ENCODE measurements at regions not wholly inside any gene's neighbourhood (a gene's known extent, or its start where the extent isn't known, plus 50 kb on each side); places are given as distances from the start of the nearest gene placed in this dataset.
A peak's percentile ranks its signal among the peaks of the same experiment; 100 is the strongest.

DNA sequence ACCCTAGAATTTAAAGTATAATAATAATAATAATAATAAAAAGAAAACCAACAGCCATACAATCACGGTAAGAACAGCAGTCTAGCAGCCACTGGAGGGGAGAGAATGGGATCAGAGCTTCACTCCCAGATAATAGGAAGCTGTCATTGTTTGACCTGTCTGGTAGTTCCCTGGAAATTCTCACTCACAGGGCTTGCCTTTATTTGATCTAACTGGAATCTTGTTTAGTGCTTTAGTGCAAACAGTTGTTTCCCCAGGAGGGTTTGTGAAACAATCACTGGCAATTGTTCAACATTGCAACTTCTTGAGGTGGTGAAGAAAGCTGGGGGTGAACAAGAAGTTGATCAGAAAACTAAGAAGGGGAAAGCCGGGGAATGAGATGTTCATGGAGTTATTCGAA, 68.7 kb upstream of the PTCSC3 start:
- H3K36me3 Mint-ChIP-seq = no peaks in the 10 kb centered on the region
- no peak overlapping the region for H3K4me3 Mint-ChIP-seq
- ATAC-seq = no peak
- DNase-seq (ENCODE audit: low spot score in 2 of 2) = no peak
- peaks cover 2% of the 10 kb centered on the region for H3K9me3 Mint-ChIP-seq
- H3K4me1 Mint-ChIP-seq = no peaks in the 10 kb centered on the region
- H3K27ac Mint-ChIP-seq = no peak overlapping the region

DNA sequence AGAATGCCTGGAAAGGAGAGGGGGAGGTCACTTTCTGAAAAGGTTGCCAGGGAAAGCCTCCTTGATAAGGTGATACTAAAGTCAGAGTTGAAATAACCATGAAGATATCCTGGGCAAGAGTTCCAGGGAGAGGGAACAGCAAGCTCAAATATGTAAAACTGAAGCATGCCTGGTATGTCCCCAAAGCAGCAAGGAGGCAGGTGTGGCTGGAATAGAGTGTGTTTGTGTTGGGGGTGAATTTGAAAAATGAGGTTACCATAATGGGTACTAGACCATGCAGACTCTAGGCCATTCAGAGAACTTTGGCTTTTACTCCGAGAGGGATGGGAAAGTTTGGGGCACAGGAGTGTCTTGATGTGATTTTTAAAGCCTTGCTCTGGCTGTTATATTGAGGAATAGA, 66.7 kb upstream of the PTCSC3 start:
- H3K27ac Mint-ChIP-seq = no peak overlapping the region
- no peak overlapping the region for H3K4me3 Mint-ChIP-seq
- H3K9me3 Mint-ChIP-seq = no peaks in the 10 kb centered on the region
- ATAC-seq = no peak
- no peaks in the 10 kb centered on the region for H3K36me3 Mint-ChIP-seq
- H3K4me1 Mint-ChIP-seq = peaks cover 7% of the 10 kb centered on the region
- no peak for DNase-seq (ENCODE audit: low spot score in 2 of 2)

DNA sequence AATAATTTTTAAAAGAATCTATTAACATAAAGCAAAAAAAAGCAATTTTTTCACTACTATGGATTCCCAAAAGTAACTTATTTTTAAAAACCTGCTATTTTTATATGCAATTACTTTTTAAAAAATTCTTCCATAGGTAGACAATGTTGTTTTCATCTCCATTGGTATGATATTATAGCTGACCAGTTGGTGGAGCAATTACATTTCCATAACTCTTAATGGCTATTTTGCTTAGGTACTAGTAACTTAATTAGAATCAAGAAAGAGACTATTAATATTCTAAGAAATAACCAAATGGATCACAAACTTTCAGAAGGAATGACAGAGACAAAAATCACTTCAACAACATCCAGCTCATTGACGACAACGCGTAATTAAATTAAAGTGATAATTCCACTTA, 64.7 kb upstream of the PTCSC3 start:
- Mint-ChIP-seq H3K4me1 (peaks cover 7% of the 10 kb centered on the region), H3K27ac (no peak overlapping the region), H3K4me3 (no peak overlapping the region), H3K36me3 (no peaks in the 10 kb centered on the region), H3K9me3 (no peaks in the 10 kb centered on the region)
- ATAC-seq (no peak), DNase-seq (ENCODE audit: low spot score in 2 of 2) (no peak)

DNA sequence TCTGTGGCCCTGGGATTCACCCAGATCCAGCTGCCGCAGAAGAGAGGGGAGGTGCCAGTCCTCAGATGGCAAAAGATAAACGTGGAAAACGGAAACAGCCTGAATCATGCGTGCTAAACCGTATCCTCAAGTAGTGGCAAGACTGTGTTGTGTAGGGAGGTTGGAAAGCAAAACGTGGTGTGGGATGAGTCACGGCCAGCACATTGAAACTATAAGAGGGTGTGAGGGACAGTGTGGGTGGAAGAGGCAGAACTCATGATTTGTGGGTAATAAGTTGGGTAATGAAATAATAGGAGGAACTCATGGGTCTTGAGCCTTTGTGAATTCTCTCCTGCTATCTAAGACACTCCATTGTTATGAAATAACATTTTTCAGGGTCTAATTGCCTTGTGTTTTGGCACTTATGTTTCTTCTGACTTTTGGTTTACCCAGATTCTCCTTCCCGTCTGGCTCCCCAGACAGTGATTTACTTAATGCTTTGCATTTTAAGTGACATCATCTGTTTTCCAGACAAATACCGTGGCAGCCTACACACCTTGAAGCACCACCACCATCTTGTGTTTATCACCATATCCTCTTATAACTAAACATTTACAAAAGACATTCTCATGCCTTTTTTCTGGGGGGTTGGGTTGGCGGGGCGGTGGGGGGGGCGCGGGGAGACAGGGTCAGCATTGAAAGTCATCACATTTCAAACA, 62.3 kb upstream of the PTCSC3 start:
- Mint-ChIP-seq H3K4me3 (no peak overlapping the region), H3K27ac (no peak overlapping the region), H3K4me1 (peaks cover 7% of the 10 kb centered on the region), H3K36me3 (no peaks in the 10 kb centered on the region), H3K9me3 (no peaks in the 10 kb centered on the region)
- DNase-seq (ENCODE audit: low spot score in 2 of 2) (no peak), ATAC-seq (peak; percentile 55)

DNA sequence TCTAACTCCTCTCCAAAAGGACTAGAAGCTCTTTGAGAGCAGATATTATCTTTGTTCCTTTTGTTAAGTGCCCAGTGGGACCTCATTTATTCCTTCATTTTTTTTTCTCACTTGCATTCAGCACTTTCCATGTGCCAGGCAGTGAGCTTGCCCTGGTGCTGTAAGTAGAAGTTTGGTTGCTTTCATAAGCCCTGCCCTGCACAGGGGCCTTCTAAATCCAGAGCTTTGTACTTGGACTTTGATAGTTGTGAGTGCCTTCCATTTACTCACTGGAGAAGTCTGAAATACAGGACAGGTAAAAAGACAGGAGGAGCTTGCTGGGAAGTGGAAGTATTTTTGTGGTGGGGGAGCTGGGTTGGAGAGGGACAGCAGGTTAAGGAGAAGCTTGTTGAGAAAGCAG, 56.7 kb upstream of the PTCSC3 start:
- no peaks in the 10 kb centered on the region for H3K36me3 Mint-ChIP-seq
- ATAC-seq (no peak), DNase-seq (ENCODE audit: low spot score in 2 of 2) (no peak)
- H3K27ac Mint-ChIP-seq = no peak overlapping the region
- no peaks in the 10 kb centered on the region for H3K9me3 Mint-ChIP-seq
- no peaks in the 10 kb centered on the region for H3K4me1 Mint-ChIP-seq
- H3K4me3 Mint-ChIP-seq = no peak overlapping the region

DNA sequence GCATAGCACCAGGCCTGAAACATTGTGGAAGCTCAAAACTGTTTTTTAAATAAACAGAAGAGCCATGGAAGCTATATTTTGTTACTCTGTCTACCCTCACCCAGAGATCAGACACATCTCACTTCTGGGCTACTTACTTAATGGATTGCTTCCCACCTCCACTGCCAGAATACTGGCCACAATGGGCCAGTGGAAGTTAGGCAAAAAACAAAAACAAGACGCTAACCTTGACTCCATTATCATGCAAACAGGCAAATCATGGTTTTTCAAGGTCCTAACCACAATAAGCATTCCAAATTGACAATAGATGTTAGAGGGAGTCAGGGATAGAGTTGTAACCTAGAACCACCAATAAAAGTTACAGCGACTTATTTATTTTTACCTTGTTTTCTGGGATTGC, 52.7 kb upstream of the PTCSC3 start:
- no peaks in the 10 kb centered on the region for H3K4me1 Mint-ChIP-seq
- ATAC-seq = no peak
- no peak overlapping the region for H3K27ac Mint-ChIP-seq
- H3K36me3 Mint-ChIP-seq = no peaks in the 10 kb centered on the region
- H3K9me3 Mint-ChIP-seq = no peaks in the 10 kb centered on the region
- DNase-seq (ENCODE audit: low spot score in 2 of 2) = no peak
- no peak overlapping the region for H3K4me3 Mint-ChIP-seq

DNA sequence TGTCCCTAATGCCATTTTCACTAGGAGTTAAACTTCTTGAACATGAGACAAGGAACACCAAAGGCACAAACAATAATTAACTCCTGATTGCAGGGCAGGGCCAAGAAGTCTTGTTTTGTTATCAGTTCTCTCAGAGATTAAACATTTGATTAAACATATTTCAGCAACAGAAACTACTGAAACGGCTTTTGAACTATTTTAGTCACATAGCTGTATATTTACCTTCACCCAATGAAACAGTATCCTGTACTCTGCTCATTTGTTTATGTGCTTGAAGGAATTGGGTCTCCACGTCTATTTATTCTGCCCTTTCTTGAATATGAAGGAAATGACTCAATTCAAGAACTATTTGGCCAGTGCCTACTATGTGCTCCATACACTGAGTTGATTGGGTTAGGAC, 51.3 kb upstream of the PTCSC3 start:
- no peak overlapping the region for H3K4me3 Mint-ChIP-seq
- H3K27ac Mint-ChIP-seq = no peak overlapping the region
- ATAC-seq (no peak), DNase-seq (ENCODE audit: low spot score in 2 of 2) (no peak)
- no peaks in the 10 kb centered on the region for H3K36me3 Mint-ChIP-seq
- H3K4me1 Mint-ChIP-seq = no peaks in the 10 kb centered on the region
- no peaks in the 10 kb centered on the region for H3K9me3 Mint-ChIP-seq

DNA sequence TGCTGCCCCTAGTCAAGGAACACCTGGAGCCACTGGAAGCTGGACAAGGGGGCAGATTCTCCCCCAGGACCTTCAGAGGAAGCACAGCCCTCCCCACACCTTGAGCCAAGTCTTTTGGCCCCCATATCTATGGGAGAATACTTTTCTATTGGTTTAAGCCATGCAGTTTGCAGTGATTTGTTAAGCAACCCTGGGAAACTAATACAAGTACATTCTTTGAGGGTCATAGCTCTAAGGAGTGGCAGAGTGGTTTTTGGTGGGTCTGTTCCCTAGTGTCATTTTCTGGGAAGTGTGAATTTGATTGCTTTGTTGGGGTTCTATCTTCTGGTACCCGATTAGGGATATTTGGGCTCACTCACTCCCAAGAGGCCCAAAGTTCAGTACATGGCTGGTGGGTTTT, 50.8 kb upstream of the PTCSC3 start:
- H3K36me3 Mint-ChIP-seq = no peaks in the 10 kb centered on the region
- ATAC-seq (no peak), DNase-seq (ENCODE audit: low spot score in 2 of 2) (no peak)
- no peak overlapping the region for H3K4me3 Mint-ChIP-seq
- H3K9me3 Mint-ChIP-seq = no peaks in the 10 kb centered on the region
- no peaks in the 10 kb centered on the region for H3K4me1 Mint-ChIP-seq
- no peak overlapping the region for H3K27ac Mint-ChIP-seq
